GM12892 (cell line): ENCODE measurements at regions not wholly inside any gene's neighbourhood (a gene's known extent, or its start where the extent isn't known, plus 50 kb on each side); places are given as distances from the start of the nearest gene placed in this dataset.

Source experiments
- POLR2A ChIP-seq: IDR thresholded peaks from 2 replicates; pipeline ENCODE4 v1.6.1; 2011; ENCODE audit warnings: low read depth, low read length, control low read depth
- POLR2AphosphoS5 ChIP-seq: IDR thresholded peaks from 2 replicates; pipeline ENCODE4 v1.6.1; 2011; ENCODE audit warnings: low read depth, low read length, control low read depth
- TAF1 ChIP-seq: IDR thresholded peaks from 2 replicates; pipeline ENCODE4 v1.6.1; 2011; ENCODE audit warnings: low read depth, mild to moderate bottlenecking, control low read depth, low read length, borderline replicate concordance

GRCh38 chr6:166104107-166104506 lies 63.5 kb downstream of the TBXT start:
- TF ChIP-seq POLR2AphosphoS5 (no peak), TAF1 (no peak), POLR2A (no peak)
